Erythroblast (primary cell): ENCODE measurements at regions not wholly inside any gene's neighbourhood (a gene's known extent, or its start where the extent isn't known, plus 50 kb on each side); places are given as distances from the start of the nearest gene placed in this dataset.

Experiments used
- GATA1 ChIP-seq: IDR thresholded peaks from 2 replicates; pipeline ENCODE4 v1.6.1; 2011; ENCODE audit warnings: low read depth, mild to moderate bottlenecking, control low read depth, low read length, moderate library complexity
- POLR2A ChIP-seq: IDR thresholded peaks from 2 replicates; pipeline ENCODE4 v1.6.1; 2011; ENCODE audit warnings: mild to moderate bottlenecking, low read length

- no peak for TF ChIP-seq POLR2A
- no peak for TF ChIP-seq GATA1
Measured at GRCh38 chr3:72413228-72413627, 435.0 kb downstream of the SHQ1 start.
